ENCODE measurements at regions not wholly inside any gene's neighbourhood (a gene's known extent, or its start where the extent isn't known, plus 50 kb on each side); places are given as distances from the start of the nearest gene placed in this dataset.

DNA sequence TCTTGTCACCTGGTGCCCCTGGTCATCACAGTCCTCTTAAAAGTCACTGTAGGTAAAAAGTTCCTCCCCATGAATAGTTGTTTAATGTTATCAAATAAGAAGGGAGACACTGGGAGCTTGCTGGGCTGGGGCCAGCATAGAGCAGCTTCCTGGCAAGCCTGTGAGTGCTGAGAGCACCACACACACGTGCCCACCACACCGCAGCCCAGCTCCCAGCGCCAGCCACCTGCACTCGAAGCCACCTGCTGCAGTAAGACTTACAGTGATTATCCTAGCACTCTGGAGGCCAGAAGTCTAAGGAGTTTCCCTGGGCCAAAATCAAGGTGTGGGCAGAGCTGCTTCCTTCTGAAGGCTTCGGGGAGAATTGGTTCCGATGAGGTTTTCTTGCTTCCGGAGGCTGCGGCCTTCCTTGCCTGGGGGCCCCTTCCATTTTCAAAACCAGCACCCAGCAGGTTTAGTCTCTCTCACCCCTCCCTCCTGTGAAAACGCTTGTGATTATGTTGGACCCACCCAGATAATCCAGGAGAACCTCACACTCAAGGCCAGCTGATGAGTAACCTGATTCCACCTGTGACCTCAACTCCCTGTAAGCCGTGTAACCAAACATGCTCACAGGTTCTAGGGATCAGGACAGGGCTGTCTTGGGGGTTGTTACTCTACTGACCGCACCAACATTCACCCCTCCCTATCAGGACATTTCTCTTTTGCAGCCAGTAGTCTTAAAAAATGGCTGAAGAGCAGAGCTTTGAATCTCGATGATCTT lies 687.2 kb downstream of the TBC1D22A start:
- Mint-ChIP-seq H3K9me3 (peaks cover 0 to 2% of the 10 kb centered on the region in 2 donors), H3K4me3 (no peak overlapping the region), H3K27ac (no peak overlapping the region), H3K36me3 (no peaks in the 10 kb centered on the region), H3K27me3 (ENCODE audit: low read depth in 2 of 2) (peaks cover 8 to 14% of the 10 kb centered on the region in 2 donors), H3K4me1 (no peaks in the 10 kb centered on the region)
- Histone ChIP-seq H3K4me1 (ENCODE audit: control insufficient read depth, insufficient read depth, low read length) (no peaks in the 10 kb centered on the region), H3K4me3 (ENCODE audit: low read length) (no peak overlapping the region), H3K27ac (ENCODE audit: low read length) (no peak overlapping the region), H3K9me3 (ENCODE audit: control insufficient read depth, insufficient read depth, low read length) (no peaks in the 10 kb centered on the region), H3K36me3 (ENCODE audit: control insufficient read depth, insufficient read depth, low read length) (no peaks in the 10 kb centered on the region), H3K27me3 (ENCODE audit: control insufficient read depth, insufficient read depth, low read length) (no peaks in the 10 kb centered on the region)
- DNase-seq (no peak), ATAC-seq (no peak)
- TF ChIP-seq, protein P1, sequence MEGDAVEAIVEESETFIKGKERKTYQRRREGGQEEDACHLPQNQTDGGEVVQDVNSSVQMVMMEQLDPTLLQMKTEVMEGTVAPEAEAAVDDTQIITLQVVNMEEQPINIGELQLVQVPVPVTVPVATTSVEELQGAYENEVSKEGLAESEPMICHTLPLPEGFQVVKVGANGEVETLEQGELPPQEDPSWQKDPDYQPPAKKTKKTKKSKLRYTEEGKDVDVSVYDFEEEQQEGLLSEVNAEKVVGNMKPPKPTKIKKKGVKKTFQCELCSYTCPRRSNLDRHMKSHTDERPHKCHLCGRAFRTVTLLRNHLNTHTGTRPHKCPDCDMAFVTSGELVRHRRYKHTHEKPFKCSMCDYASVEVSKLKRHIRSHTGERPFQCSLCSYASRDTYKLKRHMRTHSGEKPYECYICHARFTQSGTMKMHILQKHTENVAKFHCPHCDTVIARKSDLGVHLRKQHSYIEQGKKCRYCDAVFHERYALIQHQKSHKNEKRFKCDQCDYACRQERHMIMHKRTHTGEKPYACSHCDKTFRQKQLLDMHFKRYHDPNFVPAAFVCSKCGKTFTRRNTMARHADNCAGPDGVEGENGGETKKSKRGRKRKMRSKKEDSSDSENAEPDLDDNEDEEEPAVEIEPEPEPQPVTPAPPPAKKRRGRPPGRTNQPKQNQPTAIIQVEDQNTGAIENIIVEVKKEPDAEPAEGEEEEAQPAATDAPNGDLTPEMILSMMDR (IDR thresholded peaks at IDR 0.05) = no peak
- 83% methylated on average over 12 of the region's 12 CpGs for WGBS (ENCODE audit: insufficient coverage)
- intact Hi-C loops (cut with micrococcal nuclease) = no loop called here

DNA sequence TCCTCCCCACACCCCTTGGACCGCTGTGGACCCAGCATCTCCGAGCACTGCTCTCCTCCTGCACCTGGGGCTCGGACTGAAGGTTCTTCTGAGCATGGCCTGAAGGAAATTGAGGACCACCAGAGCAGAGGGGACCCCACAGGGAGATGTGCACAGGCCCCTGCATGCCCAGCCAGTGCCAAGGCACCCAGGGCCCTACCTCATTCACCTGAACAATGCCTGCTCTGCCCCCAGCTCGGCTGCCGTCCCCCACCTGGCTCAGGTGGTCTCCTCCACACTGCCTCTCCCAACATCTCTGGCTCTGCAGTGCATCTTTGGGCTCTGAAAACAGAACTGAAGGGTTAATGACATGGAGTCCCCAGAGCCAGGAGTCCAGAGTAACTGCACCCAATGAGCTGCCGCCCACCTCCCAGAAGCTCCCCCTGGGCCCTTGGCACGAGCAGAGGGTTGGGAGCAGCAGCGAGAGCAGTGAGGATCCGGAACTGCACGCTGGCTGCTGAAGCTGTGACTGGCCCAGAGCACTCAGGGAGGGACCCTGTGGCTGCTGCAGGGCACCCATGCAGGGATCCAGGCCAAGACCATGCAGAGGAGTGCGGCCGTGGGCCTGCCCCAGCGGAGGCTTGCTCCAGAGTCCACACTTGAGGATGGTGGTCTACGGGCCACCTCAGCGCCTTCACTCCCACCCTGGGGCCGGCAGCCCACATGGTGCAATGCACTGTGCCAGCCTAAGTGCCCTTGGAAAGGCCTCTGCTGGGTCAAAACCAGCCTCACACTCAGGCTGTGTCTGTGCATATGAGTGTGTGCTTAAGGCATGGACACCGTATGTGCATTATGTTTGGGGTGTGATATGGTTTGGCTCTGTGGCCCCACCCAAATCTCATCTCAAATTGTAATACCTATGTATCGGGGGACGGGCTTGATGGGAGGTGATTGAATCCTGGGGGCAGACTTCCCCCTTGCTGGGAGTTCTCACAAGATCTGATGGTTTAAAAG lies 686.1 kb downstream of the TBC1D22A start:
- H3K4me3 Mint-ChIP-seq = no peak overlapping the region
- H3K9me3 Mint-ChIP-seq = no peaks in the 10 kb centered on the region
- no peak for DNase-seq
- peaks cover under 1 to 14% of the 10 kb centered on the region in 2 donors for H3K27me3 Mint-ChIP-seq (ENCODE audit: low read depth in 2 of 2)
- intact Hi-C loops (cut with micrococcal nuclease) = no loop called here
- H3K4me3 ChIP-seq (ENCODE audit: low read length) = no peak overlapping the region
- TF ChIP-seq, protein P1 (IDR thresholded peaks at IDR 0.05) = no peak
- no peaks in the 10 kb centered on the region for H3K4me1 ChIP-seq (ENCODE audit: control insufficient read depth, insufficient read depth, low read length)
- WGBS (ENCODE audit: insufficient coverage) = 84% methylated on average over 17 of the region's 19 CpGs
- no peak overlapping the region for H3K27ac Mint-ChIP-seq
- H3K36me3 Mint-ChIP-seq = no peaks in the 10 kb centered on the region
- H3K27ac ChIP-seq (ENCODE audit: low read length) = no peak overlapping the region
- H3K36me3 ChIP-seq (ENCODE audit: control insufficient read depth, insufficient read depth, low read length) = no peaks in the 10 kb centered on the region
- no peaks in the 10 kb centered on the region for H3K4me1 Mint-ChIP-seq
- no peaks in the 10 kb centered on the region for H3K9me3 ChIP-seq (ENCODE audit: control insufficient read depth, insufficient read depth, low read length)
- no peak for ATAC-seq
- no peaks in the 10 kb centered on the region for H3K27me3 ChIP-seq (ENCODE audit: control insufficient read depth, insufficient read depth, low read length)

DNA sequence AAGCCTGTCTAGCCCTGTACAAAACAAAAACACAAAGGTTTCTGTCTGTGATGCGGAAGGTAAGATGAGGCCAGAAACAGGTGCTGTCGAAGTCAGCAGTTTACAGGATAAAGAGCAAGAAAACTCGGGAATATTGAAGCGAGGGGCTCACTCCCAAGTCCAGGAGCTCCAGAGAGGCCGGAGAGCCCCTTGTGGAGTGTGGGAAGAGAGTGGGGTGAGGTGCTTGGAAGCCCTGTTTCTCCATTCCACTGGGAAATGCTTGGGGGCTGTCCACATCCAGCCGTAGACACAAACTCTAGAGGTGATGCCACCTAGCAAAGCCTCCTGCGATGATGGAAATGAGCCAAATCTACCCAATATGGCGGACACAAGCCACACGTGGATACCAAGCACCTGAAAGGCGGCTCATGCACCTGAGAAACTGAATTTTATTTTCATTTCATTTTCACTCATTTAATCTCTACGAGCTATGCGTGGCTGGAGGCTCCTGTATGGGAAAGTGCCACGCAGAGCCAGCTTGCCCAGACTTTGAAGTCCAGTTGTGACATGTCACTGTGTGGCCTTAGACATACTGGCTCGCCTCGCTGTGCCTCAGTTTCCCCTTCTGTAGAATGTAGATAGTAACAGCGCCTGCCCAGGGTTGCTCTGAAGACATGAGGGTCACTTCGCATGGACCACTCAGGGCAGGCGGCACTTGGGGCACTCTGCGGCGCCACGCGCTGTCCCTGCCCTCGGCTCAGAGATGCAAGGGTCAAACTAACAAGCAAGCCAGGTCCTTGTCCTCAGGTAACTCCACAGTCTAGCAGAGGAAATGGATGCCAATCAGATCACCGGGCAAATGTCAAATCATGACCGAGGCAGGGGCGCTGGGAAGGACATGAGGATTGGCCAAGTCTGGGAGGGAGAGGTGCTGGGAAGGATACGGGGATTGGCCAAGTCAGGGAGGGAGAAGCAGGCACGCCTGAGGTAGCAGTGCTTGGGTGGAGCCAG lies 684.7 kb downstream of the TBC1D22A start:
- 89% methylated on average over 28 of the region's 28 CpGs for WGBS (ENCODE audit: insufficient coverage)
- TF ChIP-seq, protein P1 (IDR thresholded peaks at IDR 0.05) = no peak
- H3K4me1 Mint-ChIP-seq = no peaks in the 10 kb centered on the region
- no peak overlapping the region for H3K4me3 Mint-ChIP-seq
- Histone ChIP-seq H3K36me3 (ENCODE audit: control insufficient read depth, insufficient read depth, low read length) (no peaks in the 10 kb centered on the region), H3K27me3 (ENCODE audit: control insufficient read depth, insufficient read depth, low read length) (no peaks in the 10 kb centered on the region), H3K27ac (ENCODE audit: low read length) (no peak overlapping the region), H3K4me3 (ENCODE audit: low read length) (no peak overlapping the region), H3K4me1 (ENCODE audit: control insufficient read depth, insufficient read depth, low read length) (no peaks in the 10 kb centered on the region), H3K9me3 (ENCODE audit: control insufficient read depth, insufficient read depth, low read length) (no peaks in the 10 kb centered on the region)
- no peak for DNase-seq
- ATAC-seq = no peak
- H3K9me3 Mint-ChIP-seq = peaks cover 2 to 4% of the 10 kb centered on the region in 2 donors
- H3K27ac Mint-ChIP-seq = no peak overlapping the region
- H3K36me3 Mint-ChIP-seq = no peaks in the 10 kb centered on the region
- H3K27me3 Mint-ChIP-seq (ENCODE audit: low read depth in 2 of 2) = peaks cover 0 to 8% of the 10 kb centered on the region in 2 donors
- intact Hi-C loops (cut with micrococcal nuclease) = no loop called here
